ENCODE measurements at regions not wholly inside any gene's neighbourhood (a gene's known extent, or its start where the extent isn't known, plus 50 kb on each side); places are given as distances from the start of the nearest gene placed in this dataset.
A peak's percentile ranks its signal among the peaks of the same experiment; 100 is the strongest.
"Not testable (repeated sequence)": the region's sequence is repeated elsewhere in the genome, so short reads cannot be mapped to it uniquely, and the experiment has no call there.

- DNase-seq: no peak
Measured at GRCh38 chr1:232859216-232859615, 54.0 kb downstream of the MAP10 start.

GRCh38 chr1:232861107-232861506 is 55.9 kb downstream of the MAP10 start:
- no peak for DNase-seq

- no peak for DNase-seq
Measured at GRCh38 chr1:232863544-232864275, 58.5 kb downstream of the MAP10 start.

- DNase-seq: no peak
Measured at GRCh38 chr1:232865102-232865931, 60.1 kb downstream of the MAP10 start.

- no peak for DNase-seq
Measured at GRCh38 chr1:232868793-232869491, 63.7 kb downstream of the MAP10 start.

- DNase-seq: not testable (repeated sequence)
Measured at GRCh38 chr1:232871291-232871969, 66.2 kb downstream of the MAP10 start.

- no peak for DNase-seq
Measured at GRCh38 chr1:232872284-232872683, 67.1 kb downstream of the MAP10 start.

GRCh38 chr1:232872738-232873137 is 67.5 kb downstream of the MAP10 start:
- DNase-seq: no peak

- no peak for DNase-seq
Measured at GRCh38 chr1:232873412-232873811, 68.2 kb downstream of the MAP10 start.

GRCh38 chr1:232873931-232874330 is 68.7 kb downstream of the MAP10 start:
- DNase-seq: no peak

GRCh38 chr1:232875536-232875935 is 70.3 kb downstream of the MAP10 start:
- no peak for DNase-seq

GRCh38 chr1:232876506-232877364 is 71.5 kb downstream of the MAP10 start:
- peak; percentile 39 for DNase-seq

- no peak for DNase-seq
Measured at GRCh38 chr1:232877365-232878028, 72.3 kb downstream of the MAP10 start.

GRCh38 chr1:232878086-232878485 is 72.3 kb upstream of the NTPCR start:
- no peak for DNase-seq

GRCh38 chr1:232880354-232880753 is 70.1 kb upstream of the NTPCR start:
- no peak for DNase-seq

- DNase-seq: no peak
Measured at GRCh38 chr1:232883992-232884661, 66.3 kb upstream of the NTPCR start.

- DNase-seq: no peak
Measured at GRCh38 chr1:232886271-232886670, 64.1 kb upstream of the NTPCR start.

GRCh38 chr1:232890340-232890943 is 60.0 kb upstream of the NTPCR start:
- DNase-seq: no peak

GRCh38 chr1:232891071-232891470 is 59.3 kb upstream of the NTPCR start:
- DNase-seq: no peak

- DNase-seq: no peak
Measured at GRCh38 chr1:232891656-232892317, 58.6 kb upstream of the NTPCR start.
